GM12878 (cell line): ENCODE measurements at regions not wholly inside any gene's neighbourhood (a gene's known extent, or its start where the extent isn't known, plus 50 kb on each side); places are given as distances from the start of the nearest gene placed in this dataset.

Experiments used
- ATAC-seq: fragments of 200-7000 bp; cut with Tn5 transposase; 3 replicates; pipeline ENCODE4 v1.9.1; 2020; ENCODE audit warnings: mild to moderate bottlenecking, moderate library complexity
- BruUV-seq: library from RNA; stranded (reverse); fragments of 400-500 nt; replicated peaks from 2 replicates; lab custom pipeline; 2021; lab: Mats Ljungman, UMichigan
- CTCF ChIA-PET: fragments of 300-600 bp; sonication (Branson Sonifier 250); formaldehyde crosslinking; extraction: SDS; loops from one replicate; lab custom pipeline; 2021; ENCODE audit warnings: inconsistent platforms; lab: Yijun Ruan, JAX
- POLR2A ChIA-PET: fragments of 350-600 bp; formaldehyde crosslinking; extraction: SDS; loops from one replicate; lab custom pipeline; 2021; ENCODE audit warnings: inconsistent platforms; lab: Charles Lee
- RAD21 ChIA-PET: fragments of 300-600 bp; sonication (Branson Sonifier 250); formaldehyde crosslinking; loops from one replicate; lab custom pipeline; 2023; ENCODE audit warnings: antibody characterized with exemption; ENCODE audit not compliant: unreplicated experiment; lab: Charles Lee
- SMC1A ChIA-PET: fragments of 300-600 bp; sonication (Branson Sonifier 250); formaldehyde crosslinking; loops from one replicate; lab custom pipeline; 2023; ENCODE audit not compliant: unreplicated experiment, uncharacterized antibody; lab: Charles Lee
- DNase-seq: peaks from one replicate; pipeline ENCODE4 v3.0.0-alpha.2; 2011; ENCODE audit warnings: low read depth, low spot score
- FAIRE-seq: peaks from 3 replicates; lab custom pipeline; 2011; peaks lifted over from hg19 to GRCh38; lab: Jason Lieb, UNC
- H2AFZ ChIP-seq: 2 replicates; pipeline ENCODE4 v1.6.0; 2011; ENCODE audit warnings: low read depth, low read length, control low read depth; ENCODE audit not compliant: control insufficient read depth
- H3K27ac ChIP-seq: 2 replicates; pipeline ENCODE4 v1.5.1; 2011; ENCODE audit warnings: control low read depth; ENCODE audit not compliant: control insufficient read depth, insufficient read depth
- H3K27me3 ChIP-seq, 2 experiments: replicated peaks in 1 of 2; 2 replicates each; pipeline versions ENCODE4 v1.6.0 to v1.6.1; 2011; ENCODE audit warnings: low read length in 1 of 2; ENCODE audit not compliant: control insufficient read depth in 2 of 2, insufficient read depth in 2 of 2
- H3K36me3 ChIP-seq, 2 experiments: 2 replicates each; pipeline ENCODE4 v1.5.1; 2011; ENCODE audit warnings: low read length in 1 of 2; ENCODE audit not compliant: control insufficient read depth in 2 of 2, insufficient read depth in 2 of 2
- H3K4me1 ChIP-seq: 2 replicates; pipeline ENCODE4 v1.6.1; 2011; ENCODE audit warnings: mild to moderate bottlenecking, low read length, moderate library complexity, mixed read lengths; ENCODE audit not compliant: control insufficient read depth, insufficient read depth
- H3K4me2 ChIP-seq: 2 replicates; pipeline ENCODE4 v1.6.0; 2011; ENCODE audit warnings: control low read depth; ENCODE audit not compliant: control insufficient read depth, insufficient read depth
- H3K4me3 ChIP-seq: fragments of 200-600 bp; sonication (generic); 2 replicates; pipeline ENCODE4 v1.5.1; 2016
- H3K79me2 ChIP-seq: 2 replicates; pipeline ENCODE4 v1.6.0; 2011; ENCODE audit warnings: low read length; ENCODE audit not compliant: control insufficient read depth, insufficient read depth
- H3K9ac ChIP-seq: 2 replicates; pipeline ENCODE4 v1.8.0; 2011; ENCODE audit warnings: low read length, control low read depth, mixed read lengths; ENCODE audit not compliant: control insufficient read depth, insufficient read depth
- H3K9me3 ChIP-seq: replicated peaks from 3 replicates; pipeline ENCODE4 v1.5.1; 2011; ENCODE audit warnings: mild to moderate bottlenecking, low read length; ENCODE audit not compliant: control insufficient read depth, insufficient read depth
- H4K20me1 ChIP-seq: 2 replicates; pipeline ENCODE4 v1.6.0; 2011; ENCODE audit not compliant: control insufficient read depth, insufficient read depth
- ATF7 ChIP-seq: fragments of 450-650 bp; IDR thresholded peaks from 2 replicates; pipeline ENCODE4 v1.6.1; 2016; ENCODE audit warnings: low read depth, mild to moderate bottlenecking
- BACH1 ChIP-seq: fragments of 450-650 bp; IDR thresholded peaks from 2 replicates; pipeline ENCODE4 v1.6.1; 2017; ENCODE audit warnings: mild to moderate bottlenecking, borderline replicate concordance
- CHD1 ChIP-seq: IDR thresholded peaks from 2 replicates; pipeline ENCODE4 v1.6.1; 2012; ENCODE audit warnings: low read depth, low read length, improper control_type of control experiment
- HCFC1 ChIP-seq: fragments of 150-350 bp; IDR thresholded peaks from 2 replicates; pipeline ENCODE4 v1.6.1; 2014; ENCODE audit warnings: low read length
- HDAC6 ChIP-seq: fragments of 200-600 bp; sonication (generic); IDR thresholded peaks from one replicate; pipeline ENCODE4 v1.8.0; 2017; ENCODE audit warnings: antibody characterized with exemption; ENCODE audit not compliant: unreplicated experiment
- HSF1 ChIP-seq: fragments of 150-350 bp; IDR thresholded peaks from 2 replicates; pipeline ENCODE4 v1.6.1; 2014; ENCODE audit warnings: mild to moderate bottlenecking, low read depth, low read length
- IRF3 ChIP-seq: fragments of 450-650 bp; IDR thresholded peaks from 2 replicates; pipeline ENCODE4 v1.6.1; 2014; ENCODE audit warnings: mild to moderate bottlenecking
- KDM1A ChIP-seq: fragments of 200-600 bp; sonication (generic); IDR thresholded peaks from 2 replicates; pipeline ENCODE4 v1.6.1; 2016; ENCODE audit warnings: borderline replicate concordance
- NFYA ChIP-seq: IDR thresholded peaks from 2 replicates; pipeline ENCODE4 v1.6.1; 2011; ENCODE audit warnings: low read depth, mild to moderate bottlenecking, low read length, improper control_type of control experiment, borderline replicate concordance
- NKRF ChIP-seq: fragments of 450-650 bp; conservative IDR thresholded peaks from 2 replicates; pipeline ENCODE4 v1.6.1; 2017; ENCODE audit warnings: mild to moderate bottlenecking, moderate library complexity
- POLR2AphosphoS2 ChIP-seq: IDR thresholded peaks from 2 replicates; pipeline ENCODE4 v1.6.1; 2011; ENCODE audit warnings: low read depth, mild to moderate bottlenecking, low read length, improper control_type of control experiment, moderate library complexity
- RAD21 ChIP-seq: IDR thresholded peaks from 2 replicates; pipeline ENCODE4 v1.6.1; 2011; ENCODE audit warnings: mild to moderate bottlenecking, low read depth, low read length, moderate library complexity; ENCODE audit not compliant: insufficient read depth
- RAD51 ChIP-seq: fragments of 450-650 bp; IDR thresholded peaks from 2 replicates; pipeline ENCODE4 v1.6.1; 2016; ENCODE audit warnings: moderate library complexity, mild to moderate bottlenecking, inconsistent platforms
- RFX5 ChIP-seq: IDR thresholded peaks from 2 replicates; pipeline ENCODE4 v1.6.1; 2011; ENCODE audit warnings: low read depth, low read length, improper control_type of control experiment
- SUZ12 ChIP-seq: fragments of 200-600 bp; sonication (generic); IDR thresholded peaks from one replicate; pipeline ENCODE4 v1.6.1; 2018; ENCODE audit warnings: antibody characterized with exemption, mild to moderate bottlenecking; ENCODE audit not compliant: unreplicated experiment
- TCF3 ChIP-seq: IDR thresholded peaks from 2 replicates; pipeline ENCODE4 v1.6.1; 2012; ENCODE audit warnings: low read depth, mild to moderate bottlenecking, low read length, borderline replicate concordance; ENCODE audit not compliant: insufficient read depth
- YY1 ChIP-seq: IDR thresholded peaks from 2 replicates; pipeline ENCODE4 v1.6.1; 2011; ENCODE audit warnings: low read depth, mild to moderate bottlenecking, low read length
- ZBTB11 ChIP-seq: fragments of 450-650 bp; formaldehyde crosslinking; IDR thresholded peaks from 2 replicates; pipeline ENCODE4 v1.5.0; 2022; ENCODE audit warnings: mild to moderate bottlenecking, missing genetic modification characterization
- WGBS: methylation state at CpG from one replicate; pipeline ENCODE4 v1.1.6; 2016; ENCODE audit warnings: low lambda C conversion rate; ENCODE audit not compliant: insufficient replicate concordance, insufficient coverage; ENCODE audit errors: missing lambda C conversion rate; 5-methylcytosine and 5-hydroxymethylcytosine counted together
- in situ Hi-C: fragments of 300-500 bp; cut with MboI; formaldehyde crosslinking; loops from 9 replicates; pipeline ENCODE4 v1.14.3; 2018; ENCODE audit warnings: mixed read lengths
- intact Hi-C: fragments of 100-400 bp; cut with micrococcal nuclease; formaldehyde crosslinking; loops from one replicate; pipeline ENCODE4 v1.14.2; 2022; ENCODE audit not compliant: unreplicated experiment

GRCh38 chr20:50327666-50328065 is 137.0 kb downstream of the CEBPB start:
- in situ Hi-C loops: no loop called here
- no peak for FAIRE-seq
- H3K27me3 ChIP-seq: no peaks in the 10 kb centered on the region; a peak in 1 of 4 replicates

More at GRCh38 chr20:50327666-50328065, 137.0 kb downstream of the CEBPB start:
- no peak overlapping the region for H3K27ac ChIP-seq
- H3K79me2 ChIP-seq: no peaks in the 10 kb centered on the region
- H4K20me1 ChIP-seq: no peaks in the 10 kb centered on the region
- DNase-seq: no peak
- no peak overlapping the region for H3K4me3 ChIP-seq
- no TSS peak for BruUV-seq
- SMC1A ChIA-PET: interaction anchor here (1.4 kb wide), 1 partner anchor 8 kb away, joined by 4 read pairs; no protein-coding TSS in a partner anchor
- no peaks in the 10 kb centered on the region for H3K36me3 ChIP-seq
- RAD21 ChIA-PET: no interaction called here
- H2AFZ ChIP-seq: no peak overlapping the region
- WGBS: 0% methylated on average over 2 of the region's 2 CpGs
- H3K9ac ChIP-seq: no peak overlapping the region
- POLR2A ChIA-PET: no interaction called here
- no peaks in the 10 kb centered on the region for H3K4me1 ChIP-seq
- TF ChIP-seq IRF3: no peak
- no peak for TF ChIP-seq HSF1
- no peak for TF ChIP-seq CHD1
- no peak for TF ChIP-seq NFYA
- no peak for TF ChIP-seq HCFC1
- no peak for TF ChIP-seq RAD21
- TF ChIP-seq RAD51: no peak
- no peak for TF ChIP-seq BACH1
- no peak for TF ChIP-seq POLR2AphosphoS2
- no peak for TF ChIP-seq KDM1A
- TF ChIP-seq SUZ12: no peak
- no peak for TF ChIP-seq ZBTB11
- TF ChIP-seq RFX5: no peak
- no peak for TF ChIP-seq YY1
- TF ChIP-seq ATF7: no peak
- TF ChIP-seq HDAC6: no peak
- TF ChIP-seq TCF3: no peak
- no peak for TF ChIP-seq NKRF
- H3K4me2 ChIP-seq: no peak overlapping the region
- ATAC-seq: no peak
- H3K9me3 ChIP-seq: peaks cover 2% of the 10 kb centered on the region; the same call in 2 of the 3 replicates
- CTCF ChIA-PET: interaction anchor here (1.0 to 1.5 kb wide), 2 partner anchors 19 to 142 kb away, joined by 3 read pairs; no protein-coding TSS in a partner anchor
- intact Hi-C loops: no loop called here
